GM21717 (cell line): ENCODE measurements at regions not wholly inside any gene's neighbourhood (a gene's known extent, or its start where the extent isn't known, plus 50 kb on each side); places are given as distances from the start of the nearest gene placed in this dataset.

ENCODE experiments used
- ATAC-seq: cut with Tn5 transposase; IDR thresholded peaks from one replicate; pipeline ENCODE4 v1.9.1; 2021; ENCODE audit warnings: mild to moderate bottlenecking, moderate library complexity; ENCODE audit not compliant: unreplicated experiment

DNA sequence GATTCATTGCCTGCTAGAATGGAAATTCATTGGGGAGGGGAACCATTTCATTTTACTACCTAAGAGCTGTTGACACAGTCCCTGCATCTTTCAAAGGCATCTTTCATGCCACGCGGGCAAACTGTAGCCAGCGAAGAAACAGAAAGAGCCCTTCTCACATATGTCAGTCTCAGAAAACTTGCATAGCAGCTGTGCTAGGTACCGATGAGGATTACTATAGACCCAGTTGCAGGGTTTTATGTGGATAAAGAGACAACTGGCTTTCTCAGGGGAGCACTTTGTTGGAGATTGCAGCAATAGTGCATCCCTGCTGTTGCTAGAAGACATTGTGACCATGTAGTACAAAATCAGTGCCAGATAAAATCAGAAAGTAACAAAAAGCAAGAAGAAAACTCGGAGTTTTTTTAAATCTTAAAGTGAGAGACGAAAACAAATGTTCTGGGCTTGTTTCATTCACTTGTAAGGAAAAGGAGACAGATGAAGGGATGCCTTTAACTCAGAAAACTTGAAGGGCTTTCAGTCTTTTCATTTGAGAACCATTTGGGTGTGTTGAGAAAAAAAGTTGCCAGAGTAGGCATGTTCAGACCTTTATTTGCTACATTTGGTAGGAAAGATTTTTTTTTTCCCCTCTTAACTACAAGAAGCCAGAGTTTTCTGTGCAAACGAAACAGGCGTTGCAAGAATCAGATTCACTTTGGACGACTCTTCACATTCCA is 804.1 kb downstream of the USP25 start:
- no peak for ATAC-seq

DNA sequence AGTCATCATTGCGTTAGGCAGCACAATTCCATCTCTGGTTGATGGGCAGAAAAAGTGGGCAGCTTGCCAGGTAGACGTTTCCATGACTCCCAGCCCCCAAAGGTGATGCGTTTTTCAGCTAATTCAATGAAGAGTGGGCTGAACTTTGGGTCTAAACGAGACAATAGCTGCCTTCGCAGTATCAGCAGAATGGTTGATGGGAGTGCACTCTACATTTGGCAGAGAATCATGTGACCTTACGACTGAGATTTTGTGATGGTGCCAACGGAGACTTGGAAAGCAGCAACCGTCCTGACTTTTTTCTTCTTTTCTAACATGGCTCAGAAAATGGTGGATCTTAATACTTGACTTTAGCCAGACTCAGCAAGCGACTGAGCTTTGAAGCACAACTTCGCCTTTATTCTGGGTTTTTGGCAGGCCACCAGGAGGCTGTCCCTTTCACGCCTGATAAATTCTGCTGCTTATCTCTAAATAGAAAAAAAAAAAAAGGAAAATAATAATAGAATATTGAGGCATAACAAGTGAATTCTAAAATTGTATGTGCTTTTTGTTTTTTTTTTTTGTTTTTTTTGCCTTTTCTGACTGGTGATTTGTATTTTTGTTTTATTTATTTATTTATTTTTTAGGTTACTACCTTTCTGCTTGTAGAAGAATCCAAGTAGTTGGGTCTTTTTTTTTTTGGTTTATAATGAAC is 804.8 kb downstream of the USP25 start:
- ATAC-seq, result no peak

DNA sequence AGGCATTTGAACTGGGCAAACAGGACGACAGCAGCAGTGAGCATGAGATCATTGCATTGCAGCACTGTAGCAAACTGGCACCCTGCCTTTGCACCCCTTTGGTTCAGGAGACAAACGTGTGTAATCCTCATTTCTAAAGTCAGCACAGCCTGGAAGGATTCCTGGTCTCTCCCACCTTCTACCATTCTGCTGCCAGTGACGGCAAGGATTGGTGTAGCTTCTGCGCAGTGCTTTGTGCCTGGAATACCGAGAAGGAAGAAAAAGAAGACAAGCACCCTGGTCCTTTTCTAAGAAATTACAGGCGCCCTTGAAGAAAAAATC is 805.3 kb downstream of the USP25 start:
- ATAC-seq, result no peak

DNA sequence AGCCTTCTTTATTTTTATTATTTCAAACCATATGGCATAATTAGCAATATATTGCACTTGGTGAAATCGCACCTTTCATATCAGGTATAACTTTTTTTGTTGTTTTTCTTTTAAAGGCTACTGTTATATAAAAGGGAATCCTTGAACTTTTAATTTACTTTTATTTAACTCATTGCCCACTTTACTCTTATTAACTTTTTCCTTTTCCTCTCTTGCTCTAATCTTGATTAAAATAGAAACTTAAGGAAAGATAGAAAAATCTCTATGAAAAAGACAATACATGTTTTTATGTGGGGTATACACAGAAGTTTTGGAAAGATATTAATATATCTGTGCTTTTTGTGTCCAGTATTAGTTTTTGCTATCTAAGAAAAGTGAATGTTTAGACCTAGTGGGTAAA is 805.8 kb downstream of the USP25 start:
- ATAC-seq, result no peak

DNA sequence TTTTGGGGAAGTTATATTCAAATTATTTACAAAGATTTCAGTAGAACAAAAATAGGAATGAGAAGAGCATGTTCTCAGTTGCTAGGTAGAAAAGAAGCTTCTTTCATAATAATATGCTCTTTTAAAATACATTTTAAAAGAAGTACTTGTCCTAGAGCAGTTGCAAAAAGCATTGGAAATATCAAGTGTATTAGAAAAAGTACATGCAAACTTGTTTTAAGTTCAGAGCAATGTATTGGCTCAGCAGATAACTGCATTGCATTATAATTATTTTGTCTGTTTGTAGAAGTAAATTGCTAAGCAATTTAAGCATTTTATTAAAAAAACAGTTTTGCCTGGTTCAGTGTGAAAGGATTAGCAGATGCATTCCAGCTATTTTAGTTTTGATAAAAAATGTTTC is 806.4 kb downstream of the USP25 start:
- no peak for ATAC-seq

DNA sequence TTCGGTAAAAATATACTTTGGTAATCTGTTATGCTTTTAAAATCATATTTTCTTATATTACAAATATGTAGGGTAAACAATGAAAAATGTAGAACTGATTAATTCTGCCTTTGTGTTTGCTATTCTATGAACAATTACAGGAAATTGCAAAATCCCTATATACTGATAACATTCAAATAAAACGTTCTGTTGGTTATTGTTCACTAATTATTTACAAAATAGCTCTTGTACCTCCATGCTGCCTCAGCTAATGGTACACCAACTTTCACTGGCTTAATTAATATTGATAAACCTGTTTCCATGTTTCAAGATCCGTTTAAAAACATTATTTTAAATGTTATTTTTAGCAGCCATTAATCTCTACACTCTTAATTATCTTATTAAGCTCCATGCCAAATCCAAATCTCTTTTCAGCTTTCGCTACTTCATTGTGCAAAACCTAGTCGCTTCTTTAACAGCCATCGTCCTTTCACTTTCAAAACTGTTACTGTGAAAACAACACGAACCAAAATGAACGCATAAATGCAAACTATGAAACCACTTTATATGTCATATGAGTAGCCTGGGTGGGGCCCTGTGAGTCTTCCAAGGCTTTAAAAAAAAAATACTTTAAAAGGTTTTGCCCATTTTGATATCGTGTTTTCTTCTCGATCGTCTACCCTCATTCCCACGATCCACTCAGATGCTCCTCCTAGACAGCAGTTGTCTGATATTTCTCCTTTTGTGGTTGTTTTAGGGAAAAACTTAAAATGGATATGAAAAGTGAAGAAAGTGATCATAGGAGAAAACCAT is 807.1 kb downstream of the USP25 start:
- no peak for ATAC-seq

DNA sequence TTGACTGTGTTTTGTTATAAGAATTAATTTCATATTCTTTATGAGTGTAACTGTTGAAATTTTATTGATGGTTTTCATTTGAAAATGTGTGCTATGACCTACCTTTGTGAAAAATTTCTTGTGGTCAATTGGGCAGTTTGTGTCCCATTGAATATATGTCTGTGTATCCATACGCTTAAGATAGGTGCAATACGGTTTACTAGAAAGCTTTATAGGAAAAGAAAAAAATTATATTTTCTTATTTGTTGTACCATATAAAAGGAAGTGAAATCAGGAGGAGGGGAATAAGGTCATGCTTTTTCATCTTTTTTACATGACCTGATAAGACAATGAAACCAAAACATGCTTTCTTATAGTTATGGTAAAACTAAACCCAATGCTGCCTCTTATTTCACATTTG is 807.7 kb downstream of the USP25 start:
- no peak for ATAC-seq

DNA sequence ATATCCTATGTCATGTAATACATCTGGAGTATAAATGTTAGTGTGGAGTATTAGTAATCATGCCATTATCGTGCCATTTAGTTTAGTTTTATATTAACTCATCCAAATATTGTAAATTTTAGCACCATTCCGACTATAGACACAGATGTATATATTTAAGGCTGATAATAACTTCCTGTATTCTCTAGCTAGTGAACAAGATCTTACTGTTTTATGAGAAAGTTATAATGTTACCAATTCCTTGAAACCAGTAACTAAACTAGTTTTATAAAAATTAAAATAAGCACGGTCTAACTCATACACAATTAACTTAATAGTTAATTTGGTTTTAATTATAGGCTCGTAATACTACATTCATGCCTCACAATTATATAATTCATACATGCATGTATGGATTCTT is 808.6 kb downstream of the USP25 start:
- ATAC-seq, result no peak

DNA sequence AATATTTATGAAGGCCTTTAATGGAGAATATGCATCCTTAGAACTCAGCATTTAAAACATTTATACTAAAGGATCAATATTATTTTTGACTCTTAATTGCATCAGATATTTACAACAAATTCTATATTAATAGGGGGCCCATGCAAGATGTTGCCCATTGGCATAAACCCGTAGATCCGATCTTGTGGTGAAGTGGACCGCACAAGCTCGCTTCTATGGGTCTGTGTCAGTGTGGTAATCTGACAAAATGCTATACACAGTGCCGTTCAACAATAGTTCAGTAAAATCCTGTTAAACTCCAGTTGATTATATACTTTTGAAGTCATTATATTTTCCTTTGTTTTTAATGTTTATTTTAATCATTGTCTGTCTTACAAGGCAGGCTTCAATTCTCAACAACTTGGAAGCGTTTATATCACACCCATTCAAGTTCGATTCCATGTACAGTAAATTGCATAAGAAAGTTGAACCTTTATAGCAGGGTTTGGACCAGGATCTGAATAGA is 809.2 kb downstream of the USP25 start:
- no peak for ATAC-seq

DNA sequence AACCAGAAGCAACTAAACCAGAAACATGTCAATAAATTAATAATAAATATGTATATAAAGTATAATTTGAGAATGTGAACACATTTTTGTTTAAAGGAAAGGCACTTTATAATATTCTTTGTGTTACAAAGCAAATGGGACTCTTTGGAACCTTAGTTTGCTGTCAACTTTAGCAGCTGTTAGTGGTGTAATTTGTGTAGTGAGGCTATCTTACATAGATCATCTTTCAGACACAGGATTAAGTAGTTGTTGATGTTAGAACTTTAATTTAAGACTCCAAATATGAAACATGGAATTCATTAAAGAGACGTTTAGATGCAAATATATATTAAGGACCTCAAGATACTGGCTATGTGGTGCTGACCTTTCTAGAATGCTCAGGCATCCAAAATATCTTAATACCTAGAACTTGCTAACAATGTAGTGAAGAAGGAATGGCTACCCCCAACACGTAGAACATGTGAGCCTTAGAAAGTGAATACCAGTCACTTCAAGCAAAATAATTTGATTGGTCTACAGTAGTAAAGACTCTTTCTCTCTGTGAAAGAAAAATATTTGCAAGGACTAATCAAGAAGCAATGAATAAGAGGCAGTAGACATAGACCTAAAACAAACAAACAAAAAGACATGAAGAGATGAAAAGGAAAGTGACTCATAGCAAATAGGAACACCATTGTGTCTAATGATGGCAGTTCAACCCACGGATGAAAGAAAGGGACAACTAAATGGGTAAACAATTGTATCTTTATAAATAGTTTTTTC is 811.4 kb downstream of the USP25 start:
- no peak for ATAC-seq

DNA sequence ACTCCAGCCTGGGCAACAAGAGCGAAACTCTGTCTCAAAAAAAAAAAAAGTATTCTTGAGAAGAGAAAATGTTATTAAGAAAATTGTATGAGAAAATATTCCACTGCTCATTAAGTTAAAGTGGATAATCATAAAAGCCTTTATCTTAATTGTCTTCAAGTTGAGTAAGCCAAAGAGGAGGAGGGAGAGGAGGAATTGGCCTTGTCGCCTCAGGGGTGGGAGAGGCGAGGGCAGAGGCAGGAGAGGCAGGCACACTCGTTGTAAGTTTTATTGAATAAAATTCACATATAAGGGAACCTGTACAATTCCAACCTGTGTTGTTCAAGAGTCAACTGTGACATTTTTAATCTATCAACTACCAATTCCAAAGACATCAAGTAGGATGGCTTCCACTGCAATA is 820.3 kb downstream of the USP25 start:
- no peak for ATAC-seq

DNA sequence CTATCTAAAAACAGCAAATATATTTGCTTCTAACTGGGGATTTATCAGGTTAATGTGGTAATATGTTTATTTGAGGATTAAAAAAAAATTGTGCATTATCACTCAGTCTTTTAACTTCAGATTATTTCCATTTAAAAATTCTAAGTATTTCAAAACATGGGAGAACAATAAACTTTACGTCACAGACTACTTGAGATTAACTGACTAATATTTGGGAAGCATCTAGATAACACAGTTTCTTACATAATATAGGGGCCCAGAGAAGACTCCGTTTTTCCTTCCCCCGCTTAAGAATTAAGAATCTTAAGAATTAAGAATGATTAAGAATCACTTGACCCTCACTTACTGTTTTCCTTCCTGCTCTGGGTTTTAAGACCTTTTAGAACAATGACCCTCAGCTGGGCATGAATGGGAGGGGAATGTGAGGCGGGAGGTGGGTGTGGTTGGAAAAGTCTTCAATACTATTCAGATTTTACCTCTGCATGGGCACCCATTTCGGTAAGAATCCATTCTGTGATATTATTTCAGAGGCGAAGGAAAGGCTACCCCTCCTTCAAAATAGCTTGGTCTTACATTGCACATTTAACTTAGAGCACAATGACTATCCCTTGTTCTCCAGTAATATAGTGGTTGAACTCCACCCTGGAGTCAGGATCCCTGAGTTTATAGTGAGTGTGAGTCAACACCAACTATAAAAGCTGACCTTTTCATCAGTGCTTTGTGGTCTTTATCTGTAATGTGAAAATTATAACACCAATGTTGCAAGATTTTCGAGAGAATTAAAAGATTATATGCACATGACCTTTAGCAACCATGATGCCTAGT is 821.3 kb downstream of the USP25 start:
- no peak for ATAC-seq

DNA sequence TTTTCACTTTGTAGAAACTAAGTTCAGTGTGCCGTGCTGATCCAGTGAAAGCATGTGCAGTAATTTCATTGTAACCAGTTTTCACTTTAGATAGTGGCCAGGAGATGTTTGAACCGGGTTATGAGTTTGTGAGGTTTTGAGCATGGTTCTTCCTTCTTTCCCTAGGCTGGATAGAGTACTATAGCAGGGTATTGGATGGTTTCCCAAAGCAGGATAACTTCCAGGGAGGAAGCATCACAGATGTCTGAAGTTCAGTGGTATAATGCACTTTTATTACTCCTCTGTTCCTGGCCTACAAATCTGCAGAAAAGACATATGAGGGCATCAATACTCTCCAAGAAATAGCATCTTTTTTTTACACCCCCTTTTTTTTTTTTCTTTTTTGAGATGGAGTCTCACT is 823.1 kb downstream of the USP25 start:
- no peak for ATAC-seq

DNA sequence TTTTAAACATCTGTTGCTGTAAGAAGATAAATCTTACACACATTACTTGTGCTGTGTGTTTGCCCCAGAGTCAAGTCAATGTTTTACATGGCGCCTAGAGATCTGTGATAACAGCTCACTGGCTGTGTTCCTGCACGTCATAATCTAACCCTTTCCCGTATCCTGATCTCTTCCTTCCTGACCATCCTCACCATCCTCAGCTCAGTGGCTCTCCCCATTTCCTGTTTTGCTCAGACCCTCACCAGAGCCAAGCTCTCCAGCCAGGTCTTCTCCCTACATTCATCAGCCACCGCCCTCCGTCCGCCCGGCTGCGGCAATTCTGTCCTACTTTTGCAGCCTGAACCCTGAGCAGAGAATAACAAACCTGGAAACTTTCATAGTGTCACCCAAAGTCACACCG is 824.7 kb downstream of the USP25 start:
- ATAC-seq, result no peak

DNA sequence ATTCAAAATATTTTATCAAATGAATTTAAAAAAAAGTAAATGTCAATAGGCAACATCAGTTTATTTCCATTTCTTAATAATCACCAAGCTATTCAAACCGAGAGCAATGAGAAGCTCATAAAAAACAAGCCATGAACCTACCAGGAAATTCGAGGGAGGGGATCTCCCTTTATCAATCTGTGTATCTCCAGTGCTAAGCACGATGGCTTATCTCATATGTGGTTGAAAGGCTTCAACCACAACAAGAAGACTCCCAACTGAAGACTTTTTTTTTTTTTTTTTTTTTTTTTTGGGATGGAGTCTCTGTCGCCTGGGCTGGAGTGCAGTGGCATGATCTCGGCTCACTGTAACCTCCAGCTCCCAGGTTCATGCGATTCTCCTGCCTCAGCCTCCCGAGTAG is 833.3 kb downstream of the USP25 start:
- ATAC-seq, result no peak

DNA sequence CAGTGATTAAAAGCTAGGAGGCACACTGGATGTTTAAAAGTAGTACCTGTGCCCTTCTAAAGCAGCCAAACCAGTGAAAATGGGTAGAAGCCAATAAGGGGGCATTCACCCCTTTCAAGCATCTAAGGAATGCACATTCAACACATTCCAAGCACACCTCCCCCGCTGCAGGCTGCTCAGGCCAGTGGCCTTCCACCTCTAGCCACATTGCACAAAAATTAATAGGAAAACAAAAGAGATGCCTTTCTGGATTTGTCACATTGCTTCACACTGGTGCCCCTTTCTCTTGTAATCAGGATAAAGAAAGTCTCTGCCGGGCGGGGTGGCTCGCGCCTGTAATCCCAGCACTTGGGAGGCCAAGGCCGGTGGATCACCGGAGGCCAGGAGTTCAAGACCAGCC is 834.0 kb downstream of the USP25 start:
- no peak for ATAC-seq

DNA sequence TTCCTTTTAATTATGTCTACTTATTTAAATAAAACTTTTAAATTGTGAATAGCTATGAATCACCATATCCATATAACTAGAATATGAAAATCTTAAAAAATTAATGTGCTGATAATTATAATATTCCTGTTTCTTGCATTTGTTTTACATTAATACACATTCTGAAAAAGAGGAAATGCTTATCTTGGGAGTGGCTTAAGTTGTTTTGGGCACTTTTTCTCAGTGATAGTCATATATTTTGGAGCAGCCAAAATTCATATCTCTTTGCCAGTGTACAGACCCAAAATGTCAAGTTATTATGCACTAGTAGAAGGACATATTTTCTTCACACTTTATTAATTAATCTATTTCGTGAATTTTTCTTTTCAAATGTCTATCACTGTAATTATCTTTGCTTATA is 838.5 kb downstream of the USP25 start:
- no peak for ATAC-seq

DNA sequence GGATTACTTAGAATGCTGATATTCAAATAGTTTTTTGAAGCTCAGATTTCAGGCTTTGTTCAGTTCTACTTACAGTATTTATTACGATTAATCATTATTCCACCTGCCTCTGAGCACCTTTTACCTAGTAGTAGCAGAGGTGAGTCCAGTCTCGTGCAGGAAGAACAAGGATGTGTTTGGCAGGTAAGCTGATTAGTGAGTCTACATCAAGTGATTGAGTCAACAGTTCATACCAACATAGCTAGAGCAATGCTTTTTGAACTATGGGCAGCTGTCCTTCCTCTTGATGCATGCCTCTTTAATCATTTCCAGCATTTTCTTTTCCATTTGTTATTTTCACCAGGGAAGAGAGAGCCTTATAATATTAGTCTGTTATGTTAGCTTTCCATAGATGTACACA is 838.9 kb downstream of the USP25 start:
- no peak for ATAC-seq

DNA sequence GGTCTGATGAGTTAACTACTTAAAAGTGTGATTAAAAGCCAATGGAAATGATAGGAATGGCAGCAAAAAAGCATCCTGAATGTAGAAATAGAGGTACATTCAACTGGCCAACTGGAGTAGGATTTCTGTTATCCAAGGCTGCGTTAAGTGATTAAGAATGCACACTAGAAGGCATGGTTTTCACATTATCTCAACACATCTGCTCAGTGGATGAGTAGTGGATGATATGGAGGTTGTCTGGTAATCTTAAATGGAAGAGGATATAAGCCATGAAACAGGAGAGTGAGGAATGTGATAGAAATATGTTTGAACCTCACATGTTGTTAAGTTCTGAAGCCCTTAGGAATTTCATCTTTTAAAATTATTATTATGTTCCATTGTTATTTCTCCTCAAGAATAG is 839.9 kb downstream of the USP25 start:
- no peak for ATAC-seq

DNA sequence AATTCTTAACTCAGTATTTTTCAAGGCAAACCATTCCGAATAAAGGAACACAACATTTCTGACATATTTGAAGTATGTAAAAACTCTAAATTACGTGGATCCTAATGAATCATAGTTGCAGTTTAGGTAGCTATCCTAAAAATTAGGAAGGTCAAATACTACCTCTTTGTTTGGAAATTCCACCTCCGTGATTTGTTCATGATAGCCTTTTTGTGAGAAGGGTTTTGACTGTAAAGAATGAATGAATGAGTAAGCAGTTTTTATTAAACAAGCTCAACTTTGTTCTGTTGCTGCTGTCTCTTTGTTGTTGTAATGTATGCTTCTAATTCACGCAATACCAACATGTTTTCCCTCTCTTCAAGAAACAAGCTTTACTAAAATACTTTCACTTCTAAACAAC is 840.4 kb downstream of the USP25 start:
- no peak for ATAC-seq
